ENCODE measurements at regions not wholly inside any gene's neighbourhood (a gene's known extent, or its start where the extent isn't known, plus 50 kb on each side); places are given as distances from the start of the nearest gene placed in this dataset.

- no peaks in the 10 kb centered on the region for H3K36me3 ChIP-seq (replicated peaks in 1 of 2; ENCODE audit: control insufficient read depth in 2 of 2, insufficient read depth in 2 of 2, low read length in 2 of 2)
- H3K9me3 ChIP-seq (replicated peaks in 1 of 2; ENCODE audit: control insufficient read depth in 2 of 2, insufficient read depth in 1 of 2, low read depth in 1 of 2, low read length in 2 of 2): no peaks in the 10 kb centered on the region
- no peak overlapping the region for H2BK15ac ChIP-seq (ENCODE audit: low read length)
- no peak overlapping the region for H4K8ac ChIP-seq (ENCODE audit: low read depth, low read length)
- H2BK12ac ChIP-seq (ENCODE audit: low read length): no peak overlapping the region
- no peaks in the 10 kb centered on the region for H3K79me1 ChIP-seq (ENCODE audit: low read depth, low read length)
- WGBS, 2 donors (ENCODE audit: extremely low coverage in 2 of 2, insufficient read length in 2 of 2, insufficient replicate concordance in 1 of 2): no CpG with 5 or more reads among the region's 2 CpGs
- no peak overlapping the region for H2AK5ac ChIP-seq (ENCODE audit: low read depth, low read length)
- H3K4me2 ChIP-seq (ENCODE audit: insufficient read depth, low read length, poor library complexity, severe bottlenecking): no peak overlapping the region
- H3K4ac ChIP-seq (ENCODE audit: low read length): no peak overlapping the region
- H3K18ac ChIP-seq (ENCODE audit: low read length): no peak overlapping the region
- no peak overlapping the region for H2BK5ac ChIP-seq (ENCODE audit: low read length)
- no peak overlapping the region for H2BK120ac ChIP-seq (ENCODE audit: low read depth, low read length)
- peak overlapping the region; percentile 59 for H3K14ac ChIP-seq (ENCODE audit: low read length)
- no peak overlapping the region for H3K27ac ChIP-seq (replicated peaks; ENCODE audit: low read length)
- H3K4me1 ChIP-seq (ENCODE audit: control insufficient read depth in 2 of 2, insufficient read depth in 1 of 2, low read depth in 1 of 2, low read length in 2 of 2): no peaks in the 10 kb centered on the region
- no peak overlapping the region for H3K4me3 ChIP-seq (ENCODE audit: low read length in 2 of 2)
- no peak overlapping the region for H3K9ac ChIP-seq (ENCODE audit: low read depth, low read length, poor library complexity)
- no peaks in the 10 kb centered on the region for H3K27me3 ChIP-seq (ENCODE audit: control insufficient read depth in 3 of 3, insufficient read depth in 3 of 3, low read depth in 1 of 3, low read length in 3 of 3)
- no peak for DNase-seq (ENCODE audit: low spot score)
- H4K91ac ChIP-seq (ENCODE audit: low read depth, low read length, poor library complexity): no peak overlapping the region
- no peak overlapping the region for H2AFZ ChIP-seq (ENCODE audit: low read length)
- no peak overlapping the region for H3K23ac ChIP-seq (ENCODE audit: low read depth, low read length, poor library complexity)
These were observed 522.9 kb downstream of the RASEF start for GRCh38 chr9:82539856-82540579.

GRCh38 chr9:82543726-82544125, 519.2 kb downstream of the RASEF start:
- Histone ChIP-seq H3K18ac (ENCODE audit: low read length) (no peak overlapping the region), H3K23ac (ENCODE audit: low read depth, low read length, poor library complexity) (no peak overlapping the region), H2AK5ac (ENCODE audit: low read depth, low read length) (no peak overlapping the region), H3K27ac (replicated peaks; ENCODE audit: low read length) (no peak overlapping the region), H3K9ac (ENCODE audit: low read depth, low read length, poor library complexity) (no peak overlapping the region), H3K9me3 (replicated peaks in 1 of 2; ENCODE audit: control insufficient read depth in 2 of 2, insufficient read depth in 1 of 2, low read depth in 1 of 2, low read length in 2 of 2) (no peaks in the 10 kb centered on the region), H3K27me3 (ENCODE audit: control insufficient read depth in 3 of 3, insufficient read depth in 3 of 3, low read depth in 1 of 3, low read length in 3 of 3) (no peaks in the 10 kb centered on the region), H3K79me1 (ENCODE audit: low read depth, low read length) (no peaks in the 10 kb centered on the region), H3K4me3 (ENCODE audit: low read length in 2 of 2) (no peak overlapping the region), H2BK12ac (ENCODE audit: low read length) (no peak overlapping the region), H3K4me2 (ENCODE audit: insufficient read depth, low read length, poor library complexity, severe bottlenecking) (no peak overlapping the region), H3K14ac (ENCODE audit: low read length) (no peak overlapping the region), H3K4ac (ENCODE audit: low read length) (no peak overlapping the region), H2AFZ (ENCODE audit: low read length) (no peak overlapping the region), H2BK5ac (ENCODE audit: low read length) (no peak overlapping the region), H4K8ac (ENCODE audit: low read depth, low read length) (no peak overlapping the region), H4K91ac (ENCODE audit: low read depth, low read length, poor library complexity) (no peak overlapping the region), H3K4me1 (ENCODE audit: control insufficient read depth in 2 of 2, insufficient read depth in 1 of 2, low read depth in 1 of 2, low read length in 2 of 2) (no peaks in the 10 kb centered on the region), H2BK120ac (ENCODE audit: low read depth, low read length) (no peak overlapping the region), H3K36me3 (replicated peaks in 1 of 2; ENCODE audit: control insufficient read depth in 2 of 2, insufficient read depth in 2 of 2, low read length in 2 of 2) (no peaks in the 10 kb centered on the region), H2BK15ac (ENCODE audit: low read length) (no peak overlapping the region)
- DNase-seq (ENCODE audit: low spot score): no peak

- Histone ChIP-seq H3K4me3 (ENCODE audit: low read length in 2 of 2) (no peak overlapping the region), H4K91ac (ENCODE audit: low read depth, low read length, poor library complexity) (no peak overlapping the region), H3K14ac (ENCODE audit: low read length) (no peak overlapping the region), H2BK12ac (ENCODE audit: low read length) (no peak overlapping the region), H3K9me3 (replicated peaks in 1 of 2; ENCODE audit: control insufficient read depth in 2 of 2, insufficient read depth in 1 of 2, low read depth in 1 of 2, low read length in 2 of 2) (no peaks in the 10 kb centered on the region), H2AFZ (ENCODE audit: low read length) (no peak overlapping the region), H3K9ac (ENCODE audit: low read depth, low read length, poor library complexity) (no peak overlapping the region), H3K36me3 (replicated peaks in 1 of 2; ENCODE audit: control insufficient read depth in 2 of 2, insufficient read depth in 2 of 2, low read length in 2 of 2) (no peaks in the 10 kb centered on the region), H3K79me1 (ENCODE audit: low read depth, low read length) (no peaks in the 10 kb centered on the region), H2BK120ac (ENCODE audit: low read depth, low read length) (no peak overlapping the region), H3K27me3 (ENCODE audit: control insufficient read depth in 3 of 3, insufficient read depth in 3 of 3, low read depth in 1 of 3, low read length in 3 of 3) (no peaks in the 10 kb centered on the region), H2BK15ac (ENCODE audit: low read length) (no peak overlapping the region), H3K4me1 (ENCODE audit: control insufficient read depth in 2 of 2, insufficient read depth in 1 of 2, low read depth in 1 of 2, low read length in 2 of 2) (no peaks in the 10 kb centered on the region), H3K27ac (replicated peaks; ENCODE audit: low read length) (no peak overlapping the region), H2BK5ac (ENCODE audit: low read length) (no peak overlapping the region), H3K23ac (ENCODE audit: low read depth, low read length, poor library complexity) (no peak overlapping the region), H4K8ac (ENCODE audit: low read depth, low read length) (no peak overlapping the region), H3K18ac (ENCODE audit: low read length) (no peak overlapping the region), H3K4ac (ENCODE audit: low read length) (no peak overlapping the region), H3K4me2 (ENCODE audit: insufficient read depth, low read length, poor library complexity, severe bottlenecking) (no peak overlapping the region), H2AK5ac (ENCODE audit: low read depth, low read length) (no peak overlapping the region)
- DNase-seq (ENCODE audit: low spot score): no peak
These were observed 516.8 kb downstream of the RASEF start for GRCh38 chr9:82546136-82546535.

- Histone ChIP-seq H2BK15ac (ENCODE audit: low read length) (no peak overlapping the region), H3K27me3 (ENCODE audit: control insufficient read depth in 3 of 3, insufficient read depth in 3 of 3, low read depth in 1 of 3, low read length in 3 of 3) (no peaks in the 10 kb centered on the region), H3K4me2 (ENCODE audit: insufficient read depth, low read length, poor library complexity, severe bottlenecking) (no peak overlapping the region), H3K4ac (ENCODE audit: low read length) (no peak overlapping the region), H3K27ac (replicated peaks; ENCODE audit: low read length) (no peak overlapping the region), H3K9ac (ENCODE audit: low read depth, low read length, poor library complexity) (no peak overlapping the region), H3K4me3 (ENCODE audit: low read length in 2 of 2) (no peak overlapping the region), H2BK5ac (ENCODE audit: low read length) (no peak overlapping the region), H2AK5ac (ENCODE audit: low read depth, low read length) (no peak overlapping the region), H3K14ac (ENCODE audit: low read length) (no peak overlapping the region), H3K4me1 (ENCODE audit: control insufficient read depth in 2 of 2, insufficient read depth in 1 of 2, low read depth in 1 of 2, low read length in 2 of 2) (peaks cover 0 to 2% of the 10 kb centered on the region in 2 donors), H2AFZ (ENCODE audit: low read length) (no peak overlapping the region), H3K9me3 (replicated peaks in 1 of 2; ENCODE audit: control insufficient read depth in 2 of 2, insufficient read depth in 1 of 2, low read depth in 1 of 2, low read length in 2 of 2) (no peaks in the 10 kb centered on the region), H4K91ac (ENCODE audit: low read depth, low read length, poor library complexity) (no peak overlapping the region), H3K79me1 (ENCODE audit: low read depth, low read length) (no peaks in the 10 kb centered on the region), H3K18ac (ENCODE audit: low read length) (no peak overlapping the region), H3K36me3 (replicated peaks in 1 of 2; ENCODE audit: control insufficient read depth in 2 of 2, insufficient read depth in 2 of 2, low read length in 2 of 2) (no peaks in the 10 kb centered on the region), H2BK120ac (ENCODE audit: low read depth, low read length) (no peak overlapping the region), H4K8ac (ENCODE audit: low read depth, low read length) (no peak overlapping the region), H3K23ac (ENCODE audit: low read depth, low read length, poor library complexity) (no peak overlapping the region), H2BK12ac (ENCODE audit: low read length) (no peak overlapping the region)
- no CpG with 5 or more reads among the region's 1 CpG for WGBS, 2 donors (ENCODE audit: extremely low coverage in 2 of 2, insufficient read length in 2 of 2, insufficient replicate concordance in 1 of 2)
- DNase-seq (ENCODE audit: low spot score): no peak
These were observed 514.9 kb downstream of the RASEF start for GRCh38 chr9:82547995-82548394.
